SK-N-SH treated with all-trans-retinoic acid at 6 μM for 48 hours (cell line): ENCODE measurements at regions not wholly inside any gene's neighbourhood (a gene's known extent, or its start where the extent isn't known, plus 50 kb on each side); places are given as distances from the start of the nearest gene placed in this dataset.

ENCODE experiments used
- OSR1 ChIP-seq: fragments of 250-450 bp; sonication (Bioruptor Pico); IDR thresholded peaks from 2 replicates; pipeline ENCODE4 v1.8.0; 2022; ENCODE audit warnings: moderate library complexity, mild to moderate bottlenecking, inconsistent platforms
- RARB ChIP-seq: fragments of 250-450 bp; sonication (Bioruptor Pico); IDR thresholded peaks from 2 replicates; pipeline ENCODE4 v1.8.0; 2021; ENCODE audit warnings: mild to moderate bottlenecking, moderate library complexity
- TF ChIP-seq, protein P1 (sequence below): fragments of 250-450 bp; sonication (Bioruptor Pico); IDR thresholded peaks from 2 replicates; pipeline ENCODE4 v1.8.0; 2020; ENCODE audit warnings: mild to moderate bottlenecking, moderate library complexity, borderline replicate concordance

DNA sequence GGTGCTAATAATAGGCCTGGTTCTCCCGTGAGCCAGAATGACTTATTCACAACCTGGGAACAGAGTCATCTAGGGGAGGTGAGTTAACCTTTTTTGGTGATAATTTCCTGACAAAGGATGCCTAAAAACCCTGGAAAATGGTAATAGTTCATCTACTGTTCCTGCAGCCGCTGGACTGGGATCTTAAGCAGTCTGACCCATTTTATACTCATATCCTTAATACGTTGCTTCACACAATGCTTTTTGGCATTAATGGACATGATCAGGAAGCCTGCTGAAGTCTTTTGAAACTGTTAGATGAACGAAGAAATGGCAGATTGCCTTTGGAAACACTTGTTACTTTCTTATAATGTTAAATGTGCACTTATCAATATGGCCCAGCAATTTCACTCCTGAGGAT, 81.9 kb upstream of the BMP2 start:
- TF ChIP-seq, protein P1, sequence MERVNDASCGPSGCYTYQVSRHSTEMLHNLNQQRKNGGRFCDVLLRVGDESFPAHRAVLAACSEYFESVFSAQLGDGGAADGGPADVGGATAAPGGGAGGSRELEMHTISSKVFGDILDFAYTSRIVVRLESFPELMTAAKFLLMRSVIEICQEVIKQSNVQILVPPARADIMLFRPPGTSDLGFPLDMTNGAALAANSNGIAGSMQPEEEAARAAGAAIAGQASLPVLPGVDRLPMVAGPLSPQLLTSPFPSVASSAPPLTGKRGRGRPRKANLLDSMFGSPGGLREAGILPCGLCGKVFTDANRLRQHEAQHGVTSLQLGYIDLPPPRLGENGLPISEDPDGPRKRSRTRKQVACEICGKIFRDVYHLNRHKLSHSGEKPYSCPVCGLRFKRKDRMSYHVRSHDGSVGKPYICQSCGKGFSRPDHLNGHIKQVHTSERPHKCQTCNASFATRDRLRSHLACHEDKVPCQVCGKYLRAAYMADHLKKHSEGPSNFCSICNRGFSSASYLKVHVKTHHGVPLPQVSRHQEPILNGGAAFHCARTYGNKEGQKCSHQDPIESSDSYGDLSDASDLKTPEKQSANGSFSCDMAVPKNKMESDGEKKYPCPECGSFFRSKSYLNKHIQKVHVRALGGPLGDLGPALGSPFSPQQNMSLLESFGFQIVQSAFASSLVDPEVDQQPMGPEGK (CRISPR knock-in tag) = no peak
- TF ChIP-seq OSR1 (CRISPR knock-in tag) = no peak
- no peak for TF ChIP-seq RARB
